HFF-Myc (cell line): ENCODE measurements at regions not wholly inside any gene's neighbourhood (a gene's known extent, or its start where the extent isn't known, plus 50 kb on each side); places are given as distances from the start of the nearest gene placed in this dataset.

Experiments
- DNase-seq: peaks from one replicate; pipeline ENCODE4 v3.0.0-alpha.2; 2011; ENCODE audit warnings: low read depth; ENCODE audit errors: extremely low read depth
- H3K4me3 ChIP-seq: replicated peaks from 2 replicates; pipeline ENCODE4 v1.5.1; 2011; ENCODE audit warnings: low read depth, mild to moderate bottlenecking, control low read depth, low read length
- TF ChIP-seq, protein P1 (sequence below): IDR thresholded peaks from 2 replicates; pipeline ENCODE4 v1.5.1; 2012; ENCODE audit warnings: mild to moderate bottlenecking, low read depth, low read length, control low read depth; ENCODE audit errors: missing control alignments

- TF ChIP-seq, protein P1, sequence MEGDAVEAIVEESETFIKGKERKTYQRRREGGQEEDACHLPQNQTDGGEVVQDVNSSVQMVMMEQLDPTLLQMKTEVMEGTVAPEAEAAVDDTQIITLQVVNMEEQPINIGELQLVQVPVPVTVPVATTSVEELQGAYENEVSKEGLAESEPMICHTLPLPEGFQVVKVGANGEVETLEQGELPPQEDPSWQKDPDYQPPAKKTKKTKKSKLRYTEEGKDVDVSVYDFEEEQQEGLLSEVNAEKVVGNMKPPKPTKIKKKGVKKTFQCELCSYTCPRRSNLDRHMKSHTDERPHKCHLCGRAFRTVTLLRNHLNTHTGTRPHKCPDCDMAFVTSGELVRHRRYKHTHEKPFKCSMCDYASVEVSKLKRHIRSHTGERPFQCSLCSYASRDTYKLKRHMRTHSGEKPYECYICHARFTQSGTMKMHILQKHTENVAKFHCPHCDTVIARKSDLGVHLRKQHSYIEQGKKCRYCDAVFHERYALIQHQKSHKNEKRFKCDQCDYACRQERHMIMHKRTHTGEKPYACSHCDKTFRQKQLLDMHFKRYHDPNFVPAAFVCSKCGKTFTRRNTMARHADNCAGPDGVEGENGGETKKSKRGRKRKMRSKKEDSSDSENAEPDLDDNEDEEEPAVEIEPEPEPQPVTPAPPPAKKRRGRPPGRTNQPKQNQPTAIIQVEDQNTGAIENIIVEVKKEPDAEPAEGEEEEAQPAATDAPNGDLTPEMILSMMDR, result no peak
- no peak overlapping the region for H3K4me3 ChIP-seq
- no peak for DNase-seq
These were observed 93.0 kb downstream of the PPP1R3A start for GRCh38 chr7:113825832-113826231.

DNA sequence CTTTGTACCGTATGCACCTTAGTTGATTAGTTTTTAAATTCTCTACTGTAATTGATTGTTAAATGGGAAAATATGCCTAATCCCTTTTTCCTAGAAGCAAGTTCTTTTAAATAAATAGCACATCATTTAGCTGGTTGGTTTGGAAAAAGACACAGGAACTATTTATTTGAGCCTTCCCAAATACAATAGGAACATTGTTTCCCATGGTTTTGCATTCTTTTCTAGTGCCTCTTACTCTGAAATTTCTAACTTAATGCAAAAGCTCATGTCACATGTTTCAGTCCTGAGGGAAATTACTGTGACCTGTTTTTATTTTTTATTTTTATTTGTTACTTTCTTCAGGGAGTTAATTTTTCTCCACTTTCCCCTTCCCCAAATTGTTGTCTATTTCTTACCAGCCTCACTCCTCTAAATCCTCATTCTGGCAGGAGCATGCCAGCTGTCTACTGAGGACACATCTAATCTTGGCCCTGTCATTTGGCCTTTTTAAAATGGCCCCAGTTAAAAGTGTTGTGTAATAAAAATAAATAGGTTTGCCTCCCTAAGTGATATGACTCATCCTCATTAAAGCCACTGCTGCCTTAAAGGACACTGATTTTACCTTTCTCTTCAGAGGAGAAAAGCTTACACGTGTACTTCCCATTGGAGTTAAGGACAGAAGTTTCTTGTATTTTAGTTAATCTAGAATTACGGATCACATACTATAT lies 94.5 kb downstream of the PPP1R3A start:
- no peak for DNase-seq
- no peak overlapping the region for H3K4me3 ChIP-seq
- TF ChIP-seq, protein P1, result no peak

DNA sequence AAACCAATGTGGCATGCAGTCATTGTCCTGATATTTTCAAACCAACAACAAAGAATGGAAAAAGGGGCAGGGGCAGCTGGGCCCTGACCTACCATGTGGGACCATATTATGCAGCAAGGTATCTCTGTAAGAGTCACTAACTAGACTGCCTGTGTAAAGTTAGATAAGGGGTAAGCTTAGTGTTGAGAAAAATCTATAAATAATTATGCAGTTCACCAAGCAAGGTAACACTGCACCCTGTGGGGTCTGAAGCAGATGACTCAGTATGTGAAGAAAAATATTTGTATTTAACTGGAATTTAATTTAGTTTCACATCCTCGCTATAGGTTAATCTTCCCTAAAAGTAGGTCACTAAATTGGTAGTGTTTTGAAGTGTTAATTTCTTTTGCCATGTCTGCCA lies 99.3 kb downstream of the PPP1R3A start:
- DNase-seq, result no peak
- H3K4me3 ChIP-seq, result no peak overlapping the region
- TF ChIP-seq, protein P1, result no peak

GRCh38 chr7:113816639-113817038 lies 102.2 kb downstream of the PPP1R3A start:
- TF ChIP-seq, protein P1, result no peak
- no peak for DNase-seq

GRCh38 chr7:113813471-113813870 lies 105.3 kb downstream of the PPP1R3A start:
- no peak for DNase-seq
- no peak overlapping the region for H3K4me3 ChIP-seq
- TF ChIP-seq, protein P1, result no peak

More at GRCh38 chr7:113816639-113817038, 102.2 kb downstream of the PPP1R3A start:
- H3K4me3 ChIP-seq, result no peak overlapping the region

DNA sequence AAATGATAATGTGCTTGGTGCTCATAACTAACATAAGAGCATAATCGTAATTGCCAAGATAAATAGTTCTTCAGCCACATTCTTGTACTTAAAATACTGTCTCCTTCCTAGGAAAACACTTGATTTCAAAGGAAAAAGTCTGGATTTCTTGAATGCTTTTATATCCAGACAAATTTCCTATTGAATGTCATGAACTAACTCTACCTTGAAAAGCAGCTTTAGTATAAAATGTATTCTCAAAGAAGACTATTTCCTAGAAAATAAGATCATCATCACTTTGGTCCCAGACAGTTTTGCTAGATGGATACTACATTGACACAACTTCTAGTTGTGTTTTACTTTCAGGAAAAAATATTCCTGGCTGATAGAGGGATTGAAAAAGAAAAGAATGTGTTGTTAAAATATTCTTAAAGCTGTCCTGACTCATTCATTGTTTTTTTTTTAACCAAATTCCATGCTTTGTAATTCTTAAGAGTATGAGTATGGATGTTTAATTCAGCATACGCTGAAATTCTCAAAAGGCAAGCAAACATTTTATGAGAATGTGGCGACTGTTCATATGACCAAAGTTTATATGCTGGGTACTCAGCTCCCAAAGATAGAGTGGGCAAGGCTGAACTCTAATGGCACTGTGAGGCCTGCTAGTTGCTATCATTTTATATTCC lies 106.1 kb downstream of the PPP1R3A start:
- H3K4me3 ChIP-seq, result no peak overlapping the region
- TF ChIP-seq, protein P1, result no peak
- DNase-seq, result no peak
